ENCODE measurements at regions not wholly inside any gene's neighbourhood (a gene's known extent, or its start where the extent isn't known, plus 50 kb on each side); places are given as distances from the start of the nearest gene placed in this dataset.
"Not testable (repeated sequence)": the region's sequence is repeated elsewhere in the genome, so short reads cannot be mapped to it uniquely, and the experiment has no call there.

DNA sequence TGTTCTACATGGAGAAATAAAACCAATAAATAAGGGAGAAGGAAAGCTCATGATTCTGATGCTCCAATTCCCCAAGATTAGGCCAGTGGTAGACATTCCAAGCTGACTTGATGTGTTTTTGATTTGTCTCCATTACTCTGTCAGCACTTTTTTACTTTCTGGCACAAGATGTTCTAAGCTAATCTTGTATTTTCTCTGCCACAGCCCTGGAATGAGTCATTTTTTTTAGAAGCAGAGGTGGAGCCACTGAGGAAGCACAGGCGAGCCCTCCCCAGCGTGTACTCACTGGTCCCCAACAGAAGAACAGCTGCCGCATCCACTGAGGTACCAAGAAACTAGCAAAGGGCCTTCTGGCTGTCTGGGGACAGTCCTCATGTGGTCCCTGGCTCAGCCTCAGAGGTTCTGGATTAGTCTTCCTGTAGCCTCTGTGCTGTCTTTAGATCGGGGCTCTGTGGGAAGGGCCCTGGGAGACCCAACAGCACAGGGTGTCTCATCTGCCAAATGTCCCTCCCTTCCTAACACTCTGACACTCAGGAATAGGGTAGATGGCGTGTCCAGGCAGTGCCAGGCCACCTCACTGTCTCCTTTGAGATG lies 117.9 kb upstream of the ZNF519 start:
- POLR2A ChIA-PET = not testable (repeated sequence)

DNA sequence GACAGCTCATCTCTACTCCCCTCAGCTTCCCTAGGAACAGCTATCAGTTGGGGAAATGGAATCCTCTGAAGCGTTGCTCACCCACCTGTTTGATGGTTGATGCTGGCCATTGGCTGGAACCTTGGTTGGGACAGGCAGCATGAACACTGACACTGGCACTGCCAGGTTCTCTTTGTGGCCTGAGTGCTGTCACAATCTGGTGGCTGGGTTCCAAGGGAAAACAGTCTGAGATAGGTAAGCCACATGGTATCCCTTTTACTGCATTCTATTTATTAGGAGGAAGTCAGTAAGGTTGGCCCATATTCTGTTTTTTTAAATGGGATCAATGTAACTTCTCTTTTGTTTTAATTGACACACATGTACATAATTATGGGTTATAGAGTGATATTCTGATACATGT lies 107.0 kb upstream of the ZNF519 start:
- H3K27ac Mint-ChIP-seq, H3K9me3 Mint-ChIP-seq: not testable (repeated sequence)

More for the DNA sequence above, 117.9 kb upstream of the ZNF519 start:
- H3K9me3 Mint-ChIP-seq; H3K9me3 ChIP-seq (ENCODE audit: control insufficient read depth in 1 of 2, insufficient read depth in 1 of 2, low read length in 2 of 2); CTCF ChIA-PET; H3K27me3 ChIP-seq (ENCODE audit: control insufficient read depth in 1 of 2, insufficient read depth in 2 of 2, low read length in 2 of 2); ATAC-seq (ENCODE audit: poor library complexity); DNase-seq; H3K4me3 Mint-ChIP-seq; H3K36me3 Mint-ChIP-seq (ENCODE audit: low read depth); H3K4me1 ChIP-seq (ENCODE audit: insufficient read depth, low read length); H3K36me3 ChIP-seq (ENCODE audit: insufficient read depth, low read length); H3K4me3 ChIP-seq (ENCODE audit: low read length); H3K27ac Mint-ChIP-seq; H3K4me1 Mint-ChIP-seq (ENCODE audit: low read depth); H3K27ac ChIP-seq (ENCODE audit: low read depth in 1 of 2, low read length in 2 of 2); intact Hi-C loops (cut with DNase I, micrococcal nuclease); H3K27me3 Mint-ChIP-seq: not testable (repeated sequence)

DNA sequence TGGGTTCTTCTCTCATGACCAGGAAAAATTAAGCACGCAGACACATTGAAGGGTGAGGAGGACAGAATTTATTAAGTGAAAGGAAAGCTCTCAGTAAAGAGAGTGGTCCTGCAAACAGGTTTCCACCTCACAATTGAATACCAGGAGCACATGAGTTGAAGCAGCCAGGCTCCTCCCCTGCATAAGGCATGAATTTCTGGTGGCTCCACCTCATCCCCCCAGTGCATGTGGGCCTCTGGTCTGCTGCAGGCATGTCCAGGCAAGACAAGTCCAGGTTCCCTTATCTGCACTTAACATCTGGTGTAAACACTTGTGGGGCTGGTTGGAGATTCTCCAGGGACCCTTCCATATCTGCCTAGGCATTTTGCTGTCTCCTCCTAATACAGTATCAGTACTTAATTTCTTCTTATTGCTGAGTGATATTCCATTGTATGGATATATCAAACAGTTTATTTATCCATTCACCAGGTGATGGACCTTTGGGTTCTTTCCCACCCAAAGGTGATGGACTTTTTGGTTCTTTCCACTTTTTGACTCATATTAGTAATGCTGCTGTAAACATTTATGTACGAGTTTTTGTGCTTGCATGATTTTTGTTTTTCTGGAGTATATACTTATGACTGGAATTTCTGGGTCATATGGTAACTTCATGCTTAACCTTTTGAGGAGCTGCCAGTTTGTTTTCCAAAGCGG lies 104.3 kb upstream of the ZNF519 start:
- H3K9me3 Mint-ChIP-seq; H3K4me3 ChIP-seq (ENCODE audit: low read length); H3K27me3 Mint-ChIP-seq; CTCF ChIA-PET; POLR2A ChIA-PET; H3K27ac ChIP-seq (ENCODE audit: low read depth in 1 of 2, low read length in 2 of 2); H3K4me1 Mint-ChIP-seq (ENCODE audit: low read depth); H3K4me3 Mint-ChIP-seq; H3K36me3 ChIP-seq (ENCODE audit: insufficient read depth, low read length); intact Hi-C loops (cut with DNase I, micrococcal nuclease); H3K27me3 ChIP-seq (ENCODE audit: control insufficient read depth in 1 of 2, insufficient read depth in 2 of 2, low read length in 2 of 2); H3K27ac Mint-ChIP-seq; H3K9me3 ChIP-seq (ENCODE audit: control insufficient read depth in 1 of 2, insufficient read depth in 1 of 2, low read length in 2 of 2); H3K36me3 Mint-ChIP-seq (ENCODE audit: low read depth); ATAC-seq (ENCODE audit: poor library complexity); DNase-seq; H3K4me1 ChIP-seq (ENCODE audit: insufficient read depth, low read length): not testable (repeated sequence)

More for the DNA sequence above, 107.0 kb upstream of the ZNF519 start:
- H3K36me3 Mint-ChIP-seq (ENCODE audit: low read depth); DNase-seq; POLR2A ChIA-PET; H3K4me1 ChIP-seq (ENCODE audit: insufficient read depth, low read length); H3K4me1 Mint-ChIP-seq (ENCODE audit: low read depth); ATAC-seq (ENCODE audit: poor library complexity); H3K27ac ChIP-seq (ENCODE audit: low read depth in 1 of 2, low read length in 2 of 2); H3K4me3 ChIP-seq (ENCODE audit: low read length); H3K9me3 ChIP-seq (ENCODE audit: control insufficient read depth in 1 of 2, insufficient read depth in 1 of 2, low read length in 2 of 2); H3K36me3 ChIP-seq (ENCODE audit: insufficient read depth, low read length); H3K27me3 Mint-ChIP-seq; H3K27me3 ChIP-seq (ENCODE audit: control insufficient read depth in 1 of 2, insufficient read depth in 2 of 2, low read length in 2 of 2); H3K4me3 Mint-ChIP-seq; intact Hi-C loops (cut with DNase I, micrococcal nuclease); CTCF ChIA-PET: not testable (repeated sequence)

DNA sequence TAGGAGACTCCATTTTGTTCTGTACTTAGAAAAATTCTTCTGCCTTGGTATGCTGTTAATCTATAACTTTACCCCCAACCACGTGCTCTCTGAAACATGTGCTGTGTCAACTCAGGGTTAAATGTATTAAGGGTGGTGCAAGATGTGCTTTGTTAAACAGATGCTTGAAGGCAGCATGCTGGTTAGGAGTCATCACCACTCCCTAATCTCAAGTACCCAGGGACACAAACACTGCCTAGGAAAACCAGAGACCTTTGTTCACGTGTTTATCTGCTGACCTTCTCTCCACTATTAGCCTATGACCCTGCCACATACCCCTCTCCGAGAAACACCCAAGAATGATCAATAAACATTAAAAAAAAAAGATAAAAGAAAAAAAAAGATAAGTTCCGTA lies 93.0 kb upstream of the ZNF519 start:
- H3K4me1 ChIP-seq (ENCODE audit: insufficient read depth, low read length); DNase-seq; H3K27me3 Mint-ChIP-seq; H3K4me3 ChIP-seq (ENCODE audit: low read length); intact Hi-C loops (cut with DNase I, micrococcal nuclease); H3K27me3 ChIP-seq (ENCODE audit: control insufficient read depth in 1 of 2, insufficient read depth in 2 of 2, low read length in 2 of 2); CTCF ChIA-PET; H3K36me3 ChIP-seq (ENCODE audit: insufficient read depth, low read length); H3K4me1 Mint-ChIP-seq (ENCODE audit: low read depth); H3K27ac ChIP-seq (ENCODE audit: low read depth in 1 of 2, low read length in 2 of 2); H3K27ac Mint-ChIP-seq; H3K9me3 Mint-ChIP-seq; ATAC-seq (ENCODE audit: poor library complexity); H3K4me3 Mint-ChIP-seq; POLR2A ChIA-PET: not testable (repeated sequence)
- H3K9me3 ChIP-seq (ENCODE audit: control insufficient read depth in 1 of 2, insufficient read depth in 1 of 2, low read length in 2 of 2) = peaks cover 0 to 31% of the 10 kb centered on the region in 2 experiments
- H3K36me3 Mint-ChIP-seq (ENCODE audit: low read depth) = peaks cover 22% of the 10 kb centered on the region

DNA sequence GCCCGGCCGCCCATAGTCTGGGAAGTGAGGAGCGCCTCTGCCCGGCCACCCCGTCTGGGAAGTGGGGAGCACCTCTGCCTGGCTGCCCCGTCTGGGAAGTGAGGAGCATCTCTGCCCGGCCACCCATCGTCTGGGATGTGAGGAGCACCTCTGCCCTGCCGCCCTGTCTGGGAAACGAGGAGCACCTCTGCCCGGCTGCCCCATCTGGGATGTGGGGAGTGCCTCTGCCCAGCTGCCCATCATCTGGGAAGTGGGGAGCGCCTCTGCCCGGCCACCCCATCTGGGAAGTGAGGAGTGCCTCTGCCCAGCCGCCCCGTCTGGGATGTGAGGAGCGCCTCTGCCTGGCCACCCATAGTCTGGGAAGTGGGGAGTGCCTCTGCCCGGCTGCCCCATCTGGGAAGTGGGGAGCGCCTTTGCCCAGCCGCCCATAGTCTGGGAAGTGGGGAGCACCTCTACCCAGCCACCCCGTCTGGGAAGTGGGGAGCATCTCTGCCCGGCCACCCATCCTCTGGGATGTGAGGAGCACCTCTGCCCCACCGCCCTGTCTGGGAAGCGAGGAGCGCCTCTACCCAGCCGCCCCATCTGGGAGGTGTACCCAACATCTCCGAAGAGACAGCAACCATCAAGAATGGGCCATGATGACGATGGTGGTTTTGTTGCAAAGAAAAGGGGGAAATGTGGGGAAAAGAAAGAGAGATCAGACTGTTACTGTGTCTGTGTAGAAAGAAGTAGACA lies 92.5 kb upstream of the ZNF519 start:
- peaks cover 24% of the 10 kb centered on the region for H3K36me3 Mint-ChIP-seq (ENCODE audit: low read depth)
- intact Hi-C loops (cut with DNase I, micrococcal nuclease); H3K27me3 ChIP-seq (ENCODE audit: control insufficient read depth in 1 of 2, insufficient read depth in 2 of 2, low read length in 2 of 2); POLR2A ChIA-PET; H3K4me3 Mint-ChIP-seq; H3K9me3 Mint-ChIP-seq; H3K27ac Mint-ChIP-seq; H3K27me3 Mint-ChIP-seq; ATAC-seq (ENCODE audit: poor library complexity); CTCF ChIA-PET; H3K4me1 Mint-ChIP-seq (ENCODE audit: low read depth); H3K4me3 ChIP-seq (ENCODE audit: low read length); H3K4me1 ChIP-seq (ENCODE audit: insufficient read depth, low read length); H3K36me3 ChIP-seq (ENCODE audit: insufficient read depth, low read length); H3K27ac ChIP-seq (ENCODE audit: low read depth in 1 of 2, low read length in 2 of 2): not testable (repeated sequence)
- H3K9me3 ChIP-seq (ENCODE audit: control insufficient read depth in 1 of 2, insufficient read depth in 1 of 2, low read length in 2 of 2) = peaks cover 0 to 31% of the 10 kb centered on the region in 2 experiments
- DNase-seq = peak in 1 of 14 experiments; percentile 3

DNA sequence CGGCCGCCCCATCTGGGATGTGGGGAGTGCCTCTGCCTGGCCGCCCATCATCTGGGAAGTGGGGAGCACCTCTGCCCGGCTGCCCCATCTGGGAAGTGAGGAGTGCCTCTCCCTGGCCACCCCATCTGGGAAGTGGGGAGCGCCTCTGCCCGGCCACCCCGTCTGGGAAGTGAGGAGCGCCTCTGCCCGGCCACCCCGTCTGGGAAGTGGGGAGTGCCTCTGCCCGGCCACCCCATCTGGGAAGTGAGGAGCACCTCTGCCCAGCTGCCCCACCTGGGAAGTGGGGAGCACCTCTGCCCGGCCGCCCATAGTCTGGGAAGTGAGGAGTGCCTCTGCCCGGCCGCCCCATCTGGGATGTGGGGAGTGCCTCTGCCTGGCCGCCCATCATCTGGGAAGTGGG lies 91.7 kb upstream of the ZNF519 start:
- H3K4me3 Mint-ChIP-seq; POLR2A ChIA-PET; ATAC-seq (ENCODE audit: poor library complexity); H3K27me3 Mint-ChIP-seq; H3K4me1 Mint-ChIP-seq (ENCODE audit: low read depth); DNase-seq; H3K4me1 ChIP-seq (ENCODE audit: insufficient read depth, low read length); H3K9me3 Mint-ChIP-seq; H3K27me3 ChIP-seq (ENCODE audit: control insufficient read depth in 1 of 2, insufficient read depth in 2 of 2, low read length in 2 of 2); intact Hi-C loops (cut with DNase I, micrococcal nuclease); H3K27ac ChIP-seq (ENCODE audit: low read depth in 1 of 2, low read length in 2 of 2); H3K27ac Mint-ChIP-seq; CTCF ChIA-PET; H3K36me3 ChIP-seq (ENCODE audit: insufficient read depth, low read length); H3K4me3 ChIP-seq (ENCODE audit: low read length): not testable (repeated sequence)
- peaks cover 0 to 31% of the 10 kb centered on the region in 2 experiments for H3K9me3 ChIP-seq (ENCODE audit: control insufficient read depth in 1 of 2, insufficient read depth in 1 of 2, low read length in 2 of 2)
- H3K36me3 Mint-ChIP-seq (ENCODE audit: low read depth) = peaks cover 24% of the 10 kb centered on the region

Data from CD4-positive, alpha-beta T cell (primary cell).